Ovary (tissue), 3 donors: ENCODE measurements at regions not wholly inside any gene's neighbourhood (a gene's known extent, or its start where the extent isn't known, plus 50 kb on each side); places are given as distances from the start of the nearest gene placed in this dataset.

Experiments
- CTCF ChIP-seq, 3 donors: fragments of 450-650 bp in 2 of 3; fragments of 200-600 bp in 1 of 3; IDR thresholded peaks; one replicate each; pipeline versions ENCODE4 v1.5.1 to v1.8.0; 2016 to 2022; ENCODE audit warnings: antibody characterized with exemption in 3 of 3, mild to moderate bottlenecking in 1 of 3
- POLR2A ChIP-seq: fragments of 450-650 bp; IDR thresholded peaks from one replicate; pipeline ENCODE4 v1.6.1; 2017; ENCODE audit warnings: antibody characterized with exemption, mild to moderate bottlenecking, moderate library complexity
- donor health status: DM: no; HTN: no; CAD: no.

GRCh38 chr1:79594121-79594698 is 587.7 kb upstream of the ADGRL4 start:
- TF ChIP-seq POLR2A, result no peak
- no peak for TF ChIP-seq CTCF (IDR thresholded peaks at IDR 0.05)
